Right lung (tissue), 2 donors: ENCODE measurements at regions not wholly inside any gene's neighbourhood (a gene's known extent, or its start where the extent isn't known, plus 50 kb on each side); places are given as distances from the start of the nearest gene placed in this dataset.
"Not testable (repeated sequence)": the region's sequence is repeated elsewhere in the genome, so short reads cannot be mapped to it uniquely, and the experiment has no call there.

ENCODE experiments used
- DNase-seq, 2 donors: peaks; one replicate each; pipeline ENCODE4 v3.0.0-alpha.2; 2013

GRCh38 chr20:25987928-25988560 is 291.4 kb upstream of the ZNF337 start:
- not testable (repeated sequence) for DNase-seq

- DNase-seq, result peak; percentile 40 to 51
Observed at GRCh38 chr20:25987073-25987927, 290.6 kb upstream of the ZNF337 start.

GRCh38 chr20:25985597-25985996 is 288.9 kb upstream of the ZNF337 start:
- DNase-seq, result no peak

GRCh38 chr20:25984933-25985332 is 288.3 kb upstream of the ZNF337 start:
- DNase-seq, result peak in 1 of 2 donors; percentile 55

GRCh38 chr20:25982701-25983100 is 286.0 kb upstream of the ZNF337 start:
- not testable (repeated sequence) for DNase-seq

GRCh38 chr20:25978450-25979190 is 282.0 kb upstream of the ZNF337 start:
- DNase-seq, result not testable (repeated sequence)

GRCh38 chr20:25975816-25976215 is 279.2 kb upstream of the ZNF337 start:
- not testable (repeated sequence) for DNase-seq

GRCh38 chr20:25965203-25965602 is 268.6 kb upstream of the ZNF337 start:
- not testable (repeated sequence) for DNase-seq

GRCh38 chr20:25953876-25954275 is 257.2 kb upstream of the ZNF337 start:
- DNase-seq, result not testable (repeated sequence)

- DNase-seq, result not testable (repeated sequence)
Observed at GRCh38 chr20:25935230-25935629, 238.6 kb upstream of the ZNF337 start.

- DNase-seq, result not testable (repeated sequence)
Observed at GRCh38 chr20:25932806-25933205, 236.2 kb upstream of the ZNF337 start.

GRCh38 chr20:25932170-25932569 is 235.5 kb upstream of the ZNF337 start:
- not testable (repeated sequence) for DNase-seq

GRCh38 chr20:25902321-25902720 is 205.7 kb upstream of the ZNF337 start:
- not testable (repeated sequence) for DNase-seq

GRCh38 chr20:25898663-25899062 is 202.0 kb upstream of the ZNF337 start:
- DNase-seq, result not testable (repeated sequence)

GRCh38 chr20:25879096-25879495 is 182.4 kb upstream of the ZNF337 start:
- DNase-seq, result not testable (repeated sequence)

GRCh38 chr20:25868650-25868979 is 172.0 kb upstream of the ZNF337 start:
- not testable (repeated sequence) for DNase-seq

GRCh38 chr20:25867776-25868649 is 171.4 kb upstream of the ZNF337 start:
- peak; percentile 65 to 66 for DNase-seq

GRCh38 chr20:25867015-25867775 is 170.5 kb upstream of the ZNF337 start:
- not testable (repeated sequence) for DNase-seq

GRCh38 chr20:25865715-25866656 is 169.3 kb upstream of the ZNF337 start:
- peak; percentile 63 to 71 for DNase-seq
